Panc1 (cell line): ENCODE measurements at regions not wholly inside any gene's neighbourhood (a gene's known extent, or its start where the extent isn't known, plus 50 kb on each side); places are given as distances from the start of the nearest gene placed in this dataset.

Experiments used
- ATAC-seq: fragments of 200-7000 bp; cut with Tn5 transposase; 2 replicates; pipeline ENCODE4 v1.9.1; 2020; ENCODE audit warnings: mild to moderate bottlenecking, moderate library complexity
- BruUV-seq: library from RNA; stranded (reverse); fragments of 400-500 nt; replicated peaks from 2 replicates; lab custom pipeline; 2021; lab: Mats Ljungman, UMichigan
- CTCF ChIA-PET: fragments of 300-600 bp; sonication (Branson Sonifier 250); formaldehyde crosslinking; loops from one replicate; lab custom pipeline; 2022; ENCODE audit warnings: antibody characterized with exemption; lab: Charles Lee
- POLR2A ChIA-PET: fragments of 300-600 bp; sonication (Branson Sonifier 250); formaldehyde crosslinking; loops from one replicate; lab custom pipeline; 2022; ENCODE audit warnings: antibody characterized with exemption; lab: Charles Lee
- DNase-seq: peaks from one replicate; pipeline ENCODE4 v3.0.0-alpha.2; 2010; ENCODE audit warnings: low read depth, low spot score
- H3K27ac ChIP-seq: 2 replicates; pipeline ENCODE4 v1.5.1; 2011; ENCODE audit warnings: mild to moderate bottlenecking, low read length, inconsistent platforms
- H3K27me3 ChIP-seq: fragments of 200-500 bp; sonication (Bioruptor generic); 2 replicates; pipeline ENCODE4 v1.6.0; 2014; ENCODE audit warnings: low read length, inconsistent platforms; ENCODE audit not compliant: control insufficient read depth, insufficient read depth
- H3K36me3 ChIP-seq: fragments of 200-500 bp; sonication (Bioruptor generic); 2 replicates; pipeline ENCODE4 v1.5.1; 2014; ENCODE audit warnings: inconsistent platforms, mild to moderate bottlenecking, low read length, moderate library complexity; ENCODE audit not compliant: control insufficient read depth, insufficient read depth
- H3K4me1 ChIP-seq: 2 replicates; pipeline ENCODE4 v1.5.1; 2011; ENCODE audit warnings: inconsistent platforms, mild to moderate bottlenecking, low read length, moderate library complexity; ENCODE audit not compliant: control insufficient read depth, insufficient read depth
- H3K4me3 ChIP-seq, 2 experiments: 2 replicates each; pipeline ENCODE4 v1.5.1; 2011 to 2012; ENCODE audit warnings: low read depth in 2 of 2, low read length in 2 of 2, mild to moderate bottlenecking in 2 of 2, inconsistent platforms in 1 of 2, moderate library complexity in 1 of 2
- H3K9me3 ChIP-seq: fragments of 200-500 bp; sonication (Bioruptor generic); 2 replicates; pipeline ENCODE4 v1.5.1; 2014; ENCODE audit warnings: low read depth, mild to moderate bottlenecking, inconsistent platforms, low read length, moderate library complexity; ENCODE audit not compliant: control insufficient read depth, insufficient read depth
- CTCF ChIP-seq: fragments of 450-650 bp; IDR thresholded peaks from 2 replicates; pipeline ENCODE4 v1.5.1; 2017; ENCODE audit warnings: mild to moderate bottlenecking
- POLR2AphosphoS5 ChIP-seq: IDR thresholded peaks from 2 replicates; pipeline ENCODE4 v1.6.1; 2012; ENCODE audit warnings: mild to moderate bottlenecking, low read depth, low read length, moderate library complexity
- REST ChIP-seq, 2 experiments: IDR thresholded peaks; 2 replicates each; pipeline ENCODE4 v1.6.1; 2011 to 2012; ENCODE audit warnings: low read depth in 2 of 2, control low read depth in 1 of 2, low read length in 1 of 2, mild to moderate bottlenecking in 1 of 2, moderate library complexity in 1 of 2; ENCODE audit not compliant: insufficient read depth in 1 of 2
- SIN3A ChIP-seq: IDR thresholded peaks from 2 replicates; pipeline ENCODE4 v1.6.1; 2012; ENCODE audit warnings: low read depth, mild to moderate bottlenecking, low read length, moderate library complexity, borderline replicate concordance; ENCODE audit not compliant: insufficient read depth
- TCF7L2 ChIP-seq: IDR thresholded peaks from 2 replicates; pipeline ENCODE4 v1.6.1; 2011; ENCODE audit warnings: mild to moderate bottlenecking, low read depth, low read length, inconsistent platforms
- in situ Hi-C: cut with HindIII; loops from 2 replicates; pipeline ENCODE4 v1.10.0; 2016; ENCODE audit warnings: low sequenced_read_pairs, low pct_unique_long_range_greater_than_20kb
- intact Hi-C: fragments of 100-400 bp; cut with micrococcal nuclease; formaldehyde crosslinking; loops from one replicate; pipeline ENCODE4 v1.10.0; 2022; ENCODE audit not compliant: unreplicated experiment

GRCh38 chr13:44230736-44231135 lies 142.9 kb upstream of the SERP2 start:
- DNase-seq (no peak), ATAC-seq (no peak)
- CTCF ChIA-PET = no interaction called here
- H3K36me3 ChIP-seq = no peaks in the 10 kb centered on the region
- in situ Hi-C loops = no loop called here
- intact Hi-C loops = no loop called here
- no peaks in the 10 kb centered on the region for H3K4me1 ChIP-seq
- no peak overlapping the region for H3K27ac ChIP-seq
- TF ChIP-seq SIN3A (no peak), TCF7L2 (no peak), REST (IDR thresholded peaks at IDR 0.05; ENCODE audit: insufficient read depth in 1 of 2, low read depth in 2 of 2, low read length in 1 of 2) (no peak), CTCF (no peak), POLR2AphosphoS5 (no peak)
- H3K9me3 ChIP-seq = no peaks in the 10 kb centered on the region
- H3K27me3 ChIP-seq = no peaks in the 10 kb centered on the region
- BruUV-seq = no TSS peak
- no peak overlapping the region for H3K4me3 ChIP-seq
- POLR2A ChIA-PET = no interaction called here

- Histone ChIP-seq H3K36me3 (no peaks in the 10 kb centered on the region), H3K27me3 (no peaks in the 10 kb centered on the region), H3K4me3 (no peak overlapping the region), H3K27ac (no peak overlapping the region), H3K9me3 (no peaks in the 10 kb centered on the region), H3K4me1 (no peaks in the 10 kb centered on the region)
- ATAC-seq = no peak
- in situ Hi-C loops = no loop called here
- intact Hi-C loops = no loop called here
- POLR2A ChIA-PET = interaction anchor here (0.6 kb wide), 1 partner anchor 287 kb away, joined by 4 read pairs; no protein-coding TSS in a partner anchor
- TF ChIP-seq POLR2AphosphoS5 (no peak), SIN3A (no peak), TCF7L2 (no peak), REST (IDR thresholded peaks at IDR 0.05; ENCODE audit: insufficient read depth in 1 of 2, low read depth in 2 of 2, low read length in 1 of 2) (no peak), CTCF (no peak)
- CTCF ChIA-PET = no interaction called here
- no peak for DNase-seq
- BruUV-seq = no TSS peak
Observed at GRCh38 chr13:44231786-44232516, 141.7 kb upstream of the SERP2 start.
